SK-N-MC (cell line): ENCODE measurements at regions not wholly inside any gene's neighbourhood (a gene's known extent, or its start where the extent isn't known, plus 50 kb on each side); places are given as distances from the start of the nearest gene placed in this dataset.

ENCODE experiments used
- DNase-seq: peaks from one replicate; pipeline ENCODE4 v3.0.0-alpha.2; 2011; ENCODE audit warnings: low read depth, low spot score
- H3K27ac ChIP-seq: fragments of 200-600 bp; sonication (generic); 2 replicates; pipeline ENCODE4 v1.5.1; 2016; ENCODE audit warnings: mixed run types
- H3K36me3 ChIP-seq: fragments of 200-600 bp; sonication (generic); 2 replicates; pipeline ENCODE4 v1.6.1; 2017; ENCODE audit warnings: antibody characterized with exemption, low read length, mixed read lengths; ENCODE audit not compliant: insufficient read depth
- H3K4me3 ChIP-seq: fragments of 200-600 bp; sonication (generic); 2 replicates; pipeline ENCODE4 v1.5.1; 2016
- H3K9ac ChIP-seq: fragments of 200-600 bp; sonication (generic); 2 replicates; pipeline ENCODE4 v1.8.0; 2017; ENCODE audit warnings: mixed run types, mixed read lengths; ENCODE audit not compliant: insufficient read length
- H3K9me3 ChIP-seq: fragments of 200-600 bp; sonication (generic); 2 replicates; pipeline ENCODE4 v1.6.1; 2017; ENCODE audit warnings: low read depth, mild to moderate bottlenecking, antibody characterized with exemption, low read length, moderate library complexity, mixed read lengths
- EZH2 ChIP-seq: fragments of 200-600 bp; sonication (generic); IDR thresholded peaks from one replicate; pipeline ENCODE4 v1.6.1; 2017; ENCODE audit warnings: antibody characterized with exemption
- FOXP2 ChIP-seq: optimal IDR thresholded peaks from 2 replicates; pipeline ENCODE3; 2011; ENCODE audit warnings: mild to moderate bottlenecking, moderate library complexity; ENCODE audit not compliant: insufficient read depth; ENCODE audit errors: extremely low read length, control extremely low read depth
- POLR2AphosphoS5 ChIP-seq: IDR thresholded peaks from 2 replicates; pipeline ENCODE4 v1.6.1; 2012; ENCODE audit warnings: mild to moderate bottlenecking, low read depth, low read length, borderline replicate concordance

GRCh38 chrX:5829469-5829868 is 399.2 kb downstream of the NLGN4X start:
- Histone ChIP-seq H3K36me3 (no peaks in the 10 kb centered on the region), H3K9ac (no peak overlapping the region), H3K9me3 (no peaks in the 10 kb centered on the region), H3K27ac (no peak overlapping the region), H3K4me3 (no peak overlapping the region)
- TF ChIP-seq EZH2 (no peak), POLR2AphosphoS5 (no peak), FOXP2 (no peak)
- DNase-seq: no peak

- no peak for TF ChIP-seq FOXP2
- TF ChIP-seq POLR2AphosphoS5: no peak
- TF ChIP-seq EZH2: no peak
- no peaks in the 10 kb centered on the region for H3K9me3 ChIP-seq
- H3K4me3 ChIP-seq: no peak overlapping the region
Measured at GRCh38 chrX:5829060-5829459, 399.6 kb downstream of the NLGN4X start.

GRCh38 chrX:5823903-5824302 is 404.8 kb downstream of the NLGN4X start:
- Histone ChIP-seq H3K9me3 (no peaks in the 10 kb centered on the region), H3K36me3 (no peaks in the 10 kb centered on the region)

More at GRCh38 chrX:5829060-5829459, 399.6 kb downstream of the NLGN4X start:
- no peaks in the 10 kb centered on the region for H3K36me3 ChIP-seq
- H3K9ac ChIP-seq: no peak overlapping the region
- no peak for DNase-seq
- no peak overlapping the region for H3K27ac ChIP-seq

GRCh38 chrX:5810636-5811035 is 418.0 kb downstream of the NLGN4X start:
- TF ChIP-seq FOXP2: no peak
- TF ChIP-seq POLR2AphosphoS5: peak; percentile 44; the same call in 1 of the 2 replicates
- TF ChIP-seq EZH2: no peak
- DNase-seq: peak; percentile 55
- Histone ChIP-seq H3K4me3 (peak overlapping the region; percentile 64), H3K9me3 (no peaks in the 10 kb centered on the region; the same call in 1 of the 2 replicates), H3K27ac (no peak overlapping the region), H3K36me3 (0 out of 2 replicates have a peak, but pooled peaks cover 2% of the 10 kb centered on the region), H3K9ac (no peak overlapping the region)

More at GRCh38 chrX:5823903-5824302, 404.8 kb downstream of the NLGN4X start:
- no peak overlapping the region for H3K9ac ChIP-seq
- no peak overlapping the region for H3K4me3 ChIP-seq
- TF ChIP-seq POLR2AphosphoS5 (no peak), FOXP2 (no peak), EZH2 (no peak)
- no peak for DNase-seq
- no peak overlapping the region for H3K27ac ChIP-seq

- Histone ChIP-seq H3K4me3 (no peak overlapping the region), H3K27ac (no peak overlapping the region), H3K9me3 (no peaks in the 10 kb centered on the region; the same call in 1 of the 2 replicates), H3K36me3 (0 out of 2 replicates have a peak, but pooled peaks cover 2% of the 10 kb centered on the region), H3K9ac (no peak overlapping the region)
- no peak for TF ChIP-seq EZH2
- TF ChIP-seq FOXP2: no peak
- no peak for TF ChIP-seq POLR2AphosphoS5
- no peak for DNase-seq
Measured at GRCh38 chrX:5807181-5807580, 421.5 kb downstream of the NLGN4X start.

- TF ChIP-seq POLR2AphosphoS5: no peak; the same call in 1 of the 2 replicates
- no peak for TF ChIP-seq FOXP2
- TF ChIP-seq EZH2: no peak
- peak; percentile 50 for DNase-seq
- Histone ChIP-seq H3K36me3 (0 out of 2 replicates have a peak, but pooled peaks cover 2% of the 10 kb centered on the region), H3K9me3 (no peaks in the 10 kb centered on the region; the same call in 1 of the 2 replicates), H3K9ac (no peak overlapping the region), H3K4me3 (peak overlapping the region; percentile 36; the same call in 1 of the 2 replicates), H3K27ac (0 out of 2 replicates have a peak overlapping the region, but pooled peaks have one; percentile 44)
Measured at GRCh38 chrX:5802391-5802790, 426.3 kb downstream of the NLGN4X start.

- H3K9ac ChIP-seq: no peak overlapping the region
- DNase-seq: no peak
- TF ChIP-seq EZH2: no peak
- no peak for TF ChIP-seq FOXP2
- no peak for TF ChIP-seq POLR2AphosphoS5
Measured at GRCh38 chrX:5791721-5792120, 436.9 kb downstream of the NLGN4X start.

GRCh38 chrX:5788910-5789309 is 439.8 kb downstream of the NLGN4X start:
- H3K4me3 ChIP-seq: no peak overlapping the region
- no peak for DNase-seq
- no peak overlapping the region for H3K9ac ChIP-seq
- no peaks in the 10 kb centered on the region for H3K36me3 ChIP-seq
- no peak for TF ChIP-seq FOXP2
- no peak overlapping the region for H3K27ac ChIP-seq
- H3K9me3 ChIP-seq: no peaks in the 10 kb centered on the region

More at GRCh38 chrX:5791721-5792120, 436.9 kb downstream of the NLGN4X start:
- H3K36me3 ChIP-seq: no peaks in the 10 kb centered on the region
- no peaks in the 10 kb centered on the region for H3K9me3 ChIP-seq
- H3K27ac ChIP-seq: no peak overlapping the region
- no peak overlapping the region for H3K4me3 ChIP-seq

- DNase-seq: no peak
- no peak overlapping the region for H3K27ac ChIP-seq
- no peak overlapping the region for H3K9ac ChIP-seq
- H3K4me3 ChIP-seq: no peak overlapping the region
- no peak for TF ChIP-seq POLR2AphosphoS5
- no peak for TF ChIP-seq FOXP2
- no peak for TF ChIP-seq EZH2
- H3K36me3 ChIP-seq: no peaks in the 10 kb centered on the region
- H3K9me3 ChIP-seq: no peaks in the 10 kb centered on the region
Measured at GRCh38 chrX:5780821-5781220, 447.8 kb downstream of the NLGN4X start.
